Stimulated activated CD4-positive, alpha-beta T cell treated with anti-CD3 and anti-CD28 coated beads, TNF-alpha, amount 100 ng/mL, for 1 hour (primary cell): ENCODE measurements at regions not wholly inside any gene's neighbourhood (a gene's known extent, or its start where the extent isn't known, plus 50 kb on each side); places are given as distances from the start of the nearest gene placed in this dataset.

Experiments
- DNase-seq, 3 donors: peaks; one replicate each; pipeline ENCODE4 v3.0.0-alpha.2; 2020; ENCODE audit warnings: low read depth in 3 of 3, low spot score in 1 of 3

GRCh38 chr6:15058200-15059061 is 187.4 kb upstream of the JARID2 start:
- no peak for DNase-seq

GRCh38 chr6:15061180-15061641 is 184.7 kb upstream of the JARID2 start:
- DNase-seq: no peak

GRCh38 chr6:15061908-15062515 is 183.9 kb upstream of the JARID2 start:
- no peak for DNase-seq

GRCh38 chr6:15062516-15063252 is 183.2 kb upstream of the JARID2 start:
- no peak for DNase-seq

- no peak for DNase-seq
Observed at GRCh38 chr6:15063253-15063853, 182.5 kb upstream of the JARID2 start.

- no peak for DNase-seq
Observed at GRCh38 chr6:15065261-15065989, 180.4 kb upstream of the JARID2 start.

GRCh38 chr6:15066089-15066758 is 179.6 kb upstream of the JARID2 start:
- no peak for DNase-seq

- DNase-seq: no peak
Observed at GRCh38 chr6:15073344-15073789, 172.5 kb upstream of the JARID2 start.

- no peak for DNase-seq
Observed at GRCh38 chr6:15073883-15074465, 171.9 kb upstream of the JARID2 start.

- no peak for DNase-seq
Observed at GRCh38 chr6:15074806-15075205, 171.1 kb upstream of the JARID2 start.

GRCh38 chr6:15076565-15076964 is 169.3 kb upstream of the JARID2 start:
- no peak for DNase-seq

- DNase-seq: no peak
Observed at GRCh38 chr6:15077006-15077405, 168.9 kb upstream of the JARID2 start.

GRCh38 chr6:15077961-15078360 is 167.9 kb upstream of the JARID2 start:
- DNase-seq: no peak

- DNase-seq: no peak
Observed at GRCh38 chr6:15079288-15079817, 166.5 kb upstream of the JARID2 start.

GRCh38 chr6:15080895-15081294 is 165.0 kb upstream of the JARID2 start:
- no peak for DNase-seq

GRCh38 chr6:15081447-15081846 is 164.4 kb upstream of the JARID2 start:
- DNase-seq: no peak

- no peak for DNase-seq
Observed at GRCh38 chr6:15082708-15083107, 163.2 kb upstream of the JARID2 start.

- DNase-seq: no peak
Observed at GRCh38 chr6:15086348-15087158, 159.3 kb upstream of the JARID2 start.

GRCh38 chr6:15087186-15087589 is 158.7 kb upstream of the JARID2 start:
- no peak for DNase-seq
